ENCODE measurements at regions not wholly inside any gene's neighbourhood (a gene's known extent, or its start where the extent isn't known, plus 50 kb on each side); places are given as distances from the start of the nearest gene placed in this dataset.
"Not testable (repeated sequence)": the region's sequence is repeated elsewhere in the genome, so short reads cannot be mapped to it uniquely, and the experiment has no call there.

GRCh38 chr3:3902161-3902560, 102.9 kb downstream of the LRRN1 start:
- no peak for DNase-seq

- DNase-seq: no peak
Measured at GRCh38 chr3:3906171-3906570, 106.9 kb downstream of the LRRN1 start.

GRCh38 chr3:3907023-3907422, 107.8 kb downstream of the LRRN1 start:
- peak; percentile 71 for DNase-seq

- DNase-seq: no peak
Measured at GRCh38 chr3:3918763-3919162, 119.5 kb downstream of the LRRN1 start.

- no peak for DNase-seq
Measured at GRCh38 chr3:3919316-3919715, 120.1 kb downstream of the LRRN1 start.

GRCh38 chr3:3923619-3924018, 124.4 kb downstream of the LRRN1 start:
- no peak for DNase-seq

GRCh38 chr3:3927198-3927597, 128.0 kb downstream of the LRRN1 start:
- DNase-seq: no peak

- DNase-seq: no peak
Measured at GRCh38 chr3:3927965-3928364, 128.7 kb downstream of the LRRN1 start.

- DNase-seq: not testable (repeated sequence)
Measured at GRCh38 chr3:3941380-3941779, 142.1 kb downstream of the LRRN1 start.

GRCh38 chr3:3951071-3951470, 151.8 kb downstream of the LRRN1 start:
- no peak for DNase-seq

- no peak for DNase-seq
Measured at GRCh38 chr3:3951501-3951900, 152.3 kb downstream of the LRRN1 start.

GRCh38 chr3:3962867-3963266, 163.6 kb downstream of the LRRN1 start:
- not testable (repeated sequence) for DNase-seq

GRCh38 chr3:3984053-3984452, 184.8 kb downstream of the LRRN1 start:
- no peak for DNase-seq

GRCh38 chr3:3991598-3991997, 192.4 kb downstream of the LRRN1 start:
- no peak for DNase-seq

GRCh38 chr3:3992312-3992874, 193.2 kb downstream of the LRRN1 start:
- no peak for DNase-seq

- DNase-seq: peak; percentile 54
Measured at GRCh38 chr3:3998140-3998922, 199.1 kb downstream of the LRRN1 start.

- not testable (repeated sequence) for DNase-seq
Measured at GRCh38 chr3:3999340-3999739, 200.1 kb downstream of the LRRN1 start.

GRCh38 chr3:4001976-4002375, 202.7 kb downstream of the LRRN1 start:
- no peak for DNase-seq

- no peak for DNase-seq
Measured at GRCh38 chr3:4006288-4006687, 207.1 kb downstream of the LRRN1 start.

- DNase-seq: no peak
Measured at GRCh38 chr3:4008205-4008604, 209.0 kb downstream of the LRRN1 start.

GRCh38 chr3:4011166-4011565, 211.9 kb downstream of the LRRN1 start:
- peak; percentile 18 for DNase-seq

GRCh38 chr3:4015426-4015825, 216.2 kb downstream of the LRRN1 start:
- DNase-seq: no peak

- no peak for DNase-seq
Measured at GRCh38 chr3:4019501-4019900, 220.3 kb downstream of the LRRN1 start.

- peak; percentile 18 for DNase-seq
Measured at GRCh38 chr3:4021162-4021561, 221.9 kb downstream of the LRRN1 start.

- DNase-seq: no peak
Measured at GRCh38 chr3:4029135-4029534, 229.9 kb downstream of the LRRN1 start.
